T-helper 1 cell treated with Interleukin-12 subunit alpha and Interleukin-12 subunit beta and Interleukin-4 antibody, amounts not matched to agents 30 μg/mL and 1 μg/mL, for 36 hours (primary cell): ENCODE measurements at regions not wholly inside any gene's neighbourhood (a gene's known extent, or its start where the extent isn't known, plus 50 kb on each side); places are given as distances from the start of the nearest gene placed in this dataset.

ENCODE experiments used
- H3K27ac Mint-ChIP-seq: one replicate; pipeline ENCODE4 v1.8.0; 2021; ENCODE audit warnings: mild to moderate bottlenecking, mixed read lengths
- H3K27me3 Mint-ChIP-seq: one replicate; pipeline ENCODE4 v1.8.0; 2021; ENCODE audit warnings: low read depth, mixed read lengths
- H3K36me3 Mint-ChIP-seq: one replicate; pipeline ENCODE4 v1.8.0; 2021; ENCODE audit warnings: low read depth, mixed read lengths
- H3K4me1 Mint-ChIP-seq: one replicate; pipeline ENCODE4 v1.8.0; 2021; ENCODE audit warnings: low read depth, mixed read lengths
- H3K4me3 Mint-ChIP-seq: one replicate; pipeline ENCODE4 v1.8.0; 2021; ENCODE audit warnings: mild to moderate bottlenecking, moderate library complexity, mixed read lengths
- H3K9me3 Mint-ChIP-seq: one replicate; pipeline ENCODE4 v1.8.0; 2021; ENCODE audit warnings: mixed read lengths

- peaks cover 9% of the 10 kb centered on the region for H3K4me1 Mint-ChIP-seq
- H3K4me3 Mint-ChIP-seq = no peak overlapping the region
- H3K36me3 Mint-ChIP-seq = no peaks in the 10 kb centered on the region
- no peaks in the 10 kb centered on the region for H3K9me3 Mint-ChIP-seq
- H3K27me3 Mint-ChIP-seq = peaks cover 4% of the 10 kb centered on the region
- no peak overlapping the region for H3K27ac Mint-ChIP-seq
Measured at GRCh38 chr20:24797745-24798655, 151.1 kb upstream of the CST7 start.

DNA sequence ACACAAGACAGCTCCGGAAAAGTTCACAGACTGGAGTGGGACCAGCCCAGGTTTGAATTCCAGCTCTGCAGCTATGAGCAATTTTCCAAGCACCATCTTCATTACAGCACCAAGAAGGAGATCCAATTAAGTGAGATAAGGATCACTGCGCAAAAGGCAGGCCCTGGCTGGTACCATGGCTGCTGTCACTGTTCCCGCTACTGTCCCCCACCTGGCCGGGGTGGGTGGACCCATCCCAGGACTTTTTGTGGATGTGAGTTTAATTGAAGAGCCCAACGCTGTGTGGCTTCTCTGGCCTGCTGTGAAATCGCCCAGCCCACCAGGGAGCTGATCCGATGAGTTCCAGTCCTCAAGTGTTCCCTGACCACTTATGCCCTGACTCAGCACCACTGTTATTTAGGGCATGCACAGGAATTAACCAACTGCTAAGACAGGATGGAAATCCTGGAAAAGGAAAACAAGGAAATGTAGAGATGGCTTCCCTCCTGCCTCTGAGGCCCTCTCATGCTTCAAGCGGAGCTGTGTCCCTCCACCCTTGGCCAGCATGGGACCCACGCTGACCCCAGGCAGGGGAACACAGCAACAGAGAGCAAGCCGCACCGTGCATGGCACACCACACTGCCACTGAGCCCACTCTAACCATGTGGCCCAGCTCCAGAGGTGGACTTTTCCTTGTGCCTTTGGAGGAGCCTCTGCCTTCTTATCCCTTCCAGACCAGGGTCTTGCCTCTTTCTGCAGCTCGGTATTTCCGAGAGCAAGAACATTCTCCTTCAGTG is 150.0 kb upstream of the CST7 start:
- H3K9me3 Mint-ChIP-seq = no peaks in the 10 kb centered on the region
- H3K27ac Mint-ChIP-seq = no peak overlapping the region
- no peaks in the 10 kb centered on the region for H3K36me3 Mint-ChIP-seq
- H3K4me3 Mint-ChIP-seq = no peak overlapping the region
- peaks cover 9% of the 10 kb centered on the region for H3K4me1 Mint-ChIP-seq
- peaks cover 4% of the 10 kb centered on the region for H3K27me3 Mint-ChIP-seq

DNA sequence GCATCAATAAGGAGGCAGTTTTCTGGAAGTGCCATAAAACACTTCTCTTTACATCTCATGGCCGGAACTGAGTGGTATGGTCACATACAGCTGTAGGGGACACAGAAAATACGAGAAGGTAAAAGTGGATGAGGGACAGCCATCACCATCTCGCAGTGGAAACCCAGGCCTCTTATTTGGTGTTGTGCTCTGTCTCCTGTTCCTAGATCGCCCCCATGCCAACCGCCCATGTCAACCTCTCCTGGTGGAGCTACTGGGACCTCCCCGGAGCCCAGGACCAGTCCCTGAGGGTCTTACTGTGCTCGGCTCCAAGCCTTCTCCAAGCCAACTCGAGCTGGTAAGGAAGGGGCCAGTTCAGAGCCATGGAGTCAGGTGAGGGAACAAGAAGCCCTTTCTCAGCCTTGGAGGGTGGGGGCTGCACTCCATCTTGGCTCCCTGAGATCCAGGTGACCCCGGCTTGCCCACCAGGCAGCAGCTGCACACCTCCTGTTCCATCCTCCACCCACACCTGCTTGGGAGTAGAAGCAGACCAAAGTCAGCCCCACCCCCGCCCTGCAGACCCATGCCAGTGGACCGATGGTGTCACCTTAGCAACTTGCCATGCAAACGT is 149.0 kb upstream of the CST7 start:
- H3K4me1 Mint-ChIP-seq = peaks cover 8% of the 10 kb centered on the region
- no peak overlapping the region for H3K4me3 Mint-ChIP-seq
- H3K27ac Mint-ChIP-seq = no peak overlapping the region
- H3K36me3 Mint-ChIP-seq = no peaks in the 10 kb centered on the region
- no peaks in the 10 kb centered on the region for H3K9me3 Mint-ChIP-seq
- peaks cover 4% of the 10 kb centered on the region for H3K27me3 Mint-ChIP-seq

- Mint-ChIP-seq H3K27me3 (no peaks in the 10 kb centered on the region), H3K9me3 (no peaks in the 10 kb centered on the region), H3K4me3 (no peak overlapping the region), H3K4me1 (no peaks in the 10 kb centered on the region), H3K36me3 (no peaks in the 10 kb centered on the region), H3K27ac (no peak overlapping the region)
Measured at GRCh38 chr20:24802286-24802820, 146.7 kb upstream of the CST7 start.

- Mint-ChIP-seq H3K27me3 (no peaks in the 10 kb centered on the region), H3K27ac (no peak overlapping the region), H3K36me3 (no peaks in the 10 kb centered on the region), H3K4me3 (no peak overlapping the region), H3K9me3 (no peaks in the 10 kb centered on the region), H3K4me1 (no peaks in the 10 kb centered on the region)
Measured at GRCh38 chr20:24804481-24805206, 144.4 kb upstream of the CST7 start.

- no peaks in the 10 kb centered on the region for H3K36me3 Mint-ChIP-seq
- no peaks in the 10 kb centered on the region for H3K9me3 Mint-ChIP-seq
- H3K4me3 Mint-ChIP-seq = no peak overlapping the region
- H3K27ac Mint-ChIP-seq = no peak overlapping the region
- H3K27me3 Mint-ChIP-seq = no peaks in the 10 kb centered on the region
- no peaks in the 10 kb centered on the region for H3K4me1 Mint-ChIP-seq
Measured at GRCh38 chr20:24805456-24806238, 143.4 kb upstream of the CST7 start.

- Mint-ChIP-seq H3K27me3 (no peaks in the 10 kb centered on the region), H3K9me3 (no peaks in the 10 kb centered on the region), H3K36me3 (no peaks in the 10 kb centered on the region), H3K4me3 (no peak overlapping the region), H3K27ac (no peak overlapping the region), H3K4me1 (no peaks in the 10 kb centered on the region)
Measured at GRCh38 chr20:24806705-24807676, 142.1 kb upstream of the CST7 start.

DNA sequence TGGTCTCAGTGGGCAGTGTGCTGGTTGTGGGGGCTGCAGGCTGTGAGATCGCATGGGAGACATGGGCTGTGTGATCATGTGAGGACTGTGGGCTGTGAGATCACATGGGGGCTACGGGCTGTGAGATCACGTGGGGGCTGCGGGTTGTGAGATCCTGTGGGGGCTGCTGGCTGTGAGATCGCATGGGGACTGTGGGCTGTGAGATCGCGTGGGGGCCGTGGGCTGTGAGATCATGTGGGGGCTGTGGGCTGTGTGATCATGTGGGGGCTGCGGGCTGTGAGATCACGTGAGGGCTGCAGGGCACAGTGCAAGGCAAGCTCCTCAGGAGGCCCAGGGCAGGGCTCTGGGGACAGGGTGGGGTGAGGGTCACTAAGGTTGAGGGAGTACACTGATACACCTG is 140.5 kb upstream of the CST7 start:
- H3K4me3 Mint-ChIP-seq = no peak overlapping the region
- H3K36me3 Mint-ChIP-seq = no peaks in the 10 kb centered on the region
- no peaks in the 10 kb centered on the region for H3K4me1 Mint-ChIP-seq
- no peaks in the 10 kb centered on the region for H3K9me3 Mint-ChIP-seq
- H3K27ac Mint-ChIP-seq = no peak overlapping the region
- no peaks in the 10 kb centered on the region for H3K27me3 Mint-ChIP-seq

GRCh38 chr20:24809606-24810005 is 139.5 kb upstream of the CST7 start:
- H3K27me3 Mint-ChIP-seq = no peaks in the 10 kb centered on the region
- H3K9me3 Mint-ChIP-seq = no peaks in the 10 kb centered on the region
- no peaks in the 10 kb centered on the region for H3K36me3 Mint-ChIP-seq
- H3K4me1 Mint-ChIP-seq = no peaks in the 10 kb centered on the region
- no peak overlapping the region for H3K4me3 Mint-ChIP-seq
- H3K27ac Mint-ChIP-seq = no peak overlapping the region

- H3K27me3 Mint-ChIP-seq = no peaks in the 10 kb centered on the region
- H3K36me3 Mint-ChIP-seq = no peaks in the 10 kb centered on the region
- no peak overlapping the region for H3K4me3 Mint-ChIP-seq
- H3K9me3 Mint-ChIP-seq = no peaks in the 10 kb centered on the region
- H3K4me1 Mint-ChIP-seq = no peaks in the 10 kb centered on the region
- H3K27ac Mint-ChIP-seq = no peak overlapping the region
Measured at GRCh38 chr20:24810676-24811407, 138.2 kb upstream of the CST7 start.

DNA sequence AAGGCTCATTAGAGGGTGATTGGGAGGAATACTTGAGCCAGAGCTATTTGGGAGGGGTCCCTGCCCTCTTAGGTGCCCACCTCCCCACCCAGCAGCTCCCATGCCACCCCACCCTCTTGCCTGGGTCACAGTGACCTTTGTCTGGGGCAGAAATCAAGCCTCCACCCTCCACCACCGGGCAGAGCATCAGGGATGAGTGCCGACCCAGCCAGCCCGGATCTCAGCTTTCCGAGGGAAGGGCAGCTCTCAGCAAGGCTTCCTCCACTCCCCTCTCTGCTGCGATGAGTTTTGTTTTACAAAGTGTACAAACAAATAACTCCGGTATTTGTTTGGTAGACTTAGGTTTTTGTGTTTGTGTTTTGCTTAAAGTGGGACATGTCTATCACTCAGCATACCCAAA is 136.7 kb upstream of the CST7 start:
- Mint-ChIP-seq H3K4me3 (no peak overlapping the region), H3K4me1 (no peaks in the 10 kb centered on the region), H3K9me3 (no peaks in the 10 kb centered on the region), H3K36me3 (no peaks in the 10 kb centered on the region), H3K27me3 (no peaks in the 10 kb centered on the region), H3K27ac (no peak overlapping the region)

DNA sequence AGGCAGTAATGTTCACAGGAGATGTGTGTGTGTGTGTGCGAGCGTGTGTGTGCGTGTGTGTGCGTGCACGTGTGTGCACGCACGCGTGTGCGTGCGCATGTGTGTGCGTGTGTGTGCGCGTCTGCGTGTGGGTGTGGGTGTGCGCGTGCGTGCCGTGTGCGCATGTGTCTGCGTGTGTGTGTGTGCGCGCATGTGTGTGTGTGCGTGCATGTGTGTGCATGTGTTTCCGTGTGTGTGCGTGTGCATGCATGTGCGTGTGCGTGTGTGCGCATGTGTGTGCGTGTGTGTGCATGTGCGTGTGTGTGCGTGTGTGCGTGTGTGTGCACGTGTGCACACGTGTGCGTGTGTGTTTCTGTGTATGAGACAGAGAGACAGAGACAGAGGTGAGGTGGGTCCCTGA is 136.0 kb upstream of the CST7 start:
- H3K36me3 Mint-ChIP-seq = no peaks in the 10 kb centered on the region
- H3K4me3 Mint-ChIP-seq = no peak overlapping the region
- H3K9me3 Mint-ChIP-seq = no peaks in the 10 kb centered on the region
- H3K27ac Mint-ChIP-seq = no peak overlapping the region
- no peaks in the 10 kb centered on the region for H3K4me1 Mint-ChIP-seq
- H3K27me3 Mint-ChIP-seq = no peaks in the 10 kb centered on the region
